ENCODE measurements at regions not wholly inside any gene's neighbourhood (a gene's known extent, or its start where the extent isn't known, plus 50 kb on each side); places are given as distances from the start of the nearest gene placed in this dataset.
"Not testable (repeated sequence)": the region's sequence is repeated elsewhere in the genome, so short reads cannot be mapped to it uniquely, and the experiment has no call there.

GRCh38 chr6:14372734-14373489 lies 255.3 kb downstream of the CD83 start:
- FAIRE-seq = no peak

- FAIRE-seq = no peak
These were observed 256.3 kb downstream of the CD83 start for GRCh38 chr6:14373648-14374437.

- FAIRE-seq = no peak
These were observed 258.4 kb downstream of the CD83 start for GRCh38 chr6:14375930-14376329.

GRCh38 chr6:14379568-14379967 lies 262.0 kb downstream of the CD83 start:
- no peak for FAIRE-seq

- no peak for FAIRE-seq
These were observed 262.7 kb downstream of the CD83 start for GRCh38 chr6:14380086-14380820.

- no peak for FAIRE-seq
These were observed 263.6 kb downstream of the CD83 start for GRCh38 chr6:14380901-14381828.

- no peak for FAIRE-seq
These were observed 264.5 kb downstream of the CD83 start for GRCh38 chr6:14381829-14382677.

GRCh38 chr6:14382678-14383236 lies 265.2 kb downstream of the CD83 start:
- no peak for FAIRE-seq

GRCh38 chr6:14383393-14384174 lies 266.0 kb downstream of the CD83 start:
- no peak for FAIRE-seq

- no peak for FAIRE-seq
These were observed 266.8 kb downstream of the CD83 start for GRCh38 chr6:14384175-14384949.

- FAIRE-seq = no peak
These were observed 268.7 kb downstream of the CD83 start for GRCh38 chr6:14386263-14386662.

- FAIRE-seq = no peak
These were observed 269.1 kb downstream of the CD83 start for GRCh38 chr6:14386668-14387067.

GRCh38 chr6:14388371-14388770 lies 270.8 kb downstream of the CD83 start:
- FAIRE-seq = no peak

GRCh38 chr6:14389776-14390175 lies 272.2 kb downstream of the CD83 start:
- FAIRE-seq = not testable (repeated sequence)

- FAIRE-seq = no peak
These were observed 273.2 kb downstream of the CD83 start for GRCh38 chr6:14390805-14391204.

GRCh38 chr6:14393910-14394309 lies 276.3 kb downstream of the CD83 start:
- no peak for FAIRE-seq

GRCh38 chr6:14396392-14396791 lies 278.8 kb downstream of the CD83 start:
- FAIRE-seq = no peak

GRCh38 chr6:14396826-14397517 lies 279.4 kb downstream of the CD83 start:
- no peak for FAIRE-seq

GRCh38 chr6:14397518-14397901 lies 279.9 kb downstream of the CD83 start:
- FAIRE-seq = no peak
